Common myeloid progenitor, CD34-positive (primary cell): ENCODE measurements at regions not wholly inside any gene's neighbourhood (a gene's known extent, or its start where the extent isn't known, plus 50 kb on each side); places are given as distances from the start of the nearest gene placed in this dataset.

ENCODE experiments used
- CTCF ChIA-PET: fragments of 350-600 bp; sonication (Branson Sonifier 250); formaldehyde crosslinking; loops from one replicate; lab custom pipeline; 2021; ENCODE audit warnings: antibody characterized with exemption; lab: Charles Lee
- POLR2A ChIA-PET: fragments of 350-600 bp; sonication (Branson Sonifier 250); formaldehyde crosslinking; loops from one replicate; lab custom pipeline; 2021; ENCODE audit warnings: antibody characterized with exemption; lab: Charles Lee
- DNase-seq, 3 donors: peaks; one replicate each; pipeline versions ENCODE4 v3.0.0 to v3.0.0-alpha.2; 2013
- H3K27ac ChIP-seq, 2 experiments: 1 replicate in 1 of 2; 2 replicates in 1 of 2; pipeline ENCODE4 v1.7.0; 2013; ENCODE audit warnings: inconsistent platforms in 2 of 2, low read length in 2 of 2, mild to moderate bottlenecking in 2 of 2, low read depth in 1 of 2, moderate library complexity in 1 of 2; ENCODE audit not compliant: severe bottlenecking in 2 of 2, insufficient read depth in 1 of 2, poor library complexity in 1 of 2
- H3K27me3 ChIP-seq, 5 experiments: replicated peaks in 2 of 5; 1 replicate in 3 of 5; 2 replicates in 2 of 5; pipeline versions ENCODE4 v1.6.1 to v1.7.0; 2013; ENCODE audit warnings: low read length in 4 of 5, mild to moderate bottlenecking in 2 of 5, moderate library complexity in 2 of 5, inconsistent platforms in 1 of 5; ENCODE audit not compliant: insufficient read depth in 5 of 5, control insufficient read depth in 4 of 5
- H3K36me3 ChIP-seq, 4 experiments: 1 replicate in 2 of 4; 2 replicates in 2 of 4; pipeline versions ENCODE4 v1.6.1 to v1.7.0; 2013; ENCODE audit warnings: low read length in 3 of 4, control low read depth in 1 of 4, mild to moderate bottlenecking in 1 of 4; ENCODE audit not compliant: control insufficient read depth in 4 of 4, insufficient read depth in 4 of 4
- H3K4me1 ChIP-seq, 4 experiments: 1 replicate in 3 of 4; 2 replicates in 1 of 4; pipeline versions ENCODE4 v1.6.1 to v1.7.1; 2013; ENCODE audit warnings: low read length in 3 of 4, mild to moderate bottlenecking in 3 of 4, control low read depth in 1 of 4, inconsistent platforms in 1 of 4, moderate library complexity in 1 of 4; ENCODE audit not compliant: control insufficient read depth in 4 of 4, insufficient read depth in 4 of 4; ENCODE audit errors: control extremely low read depth in 1 of 4
- H3K4me3 ChIP-seq, 7 experiments: 1 replicate in 4 of 7; 2 replicates in 3 of 7; pipeline versions ENCODE4 v1.5.1 to v1.7.0; 2013; ENCODE audit warnings: mild to moderate bottlenecking in 7 of 7, low read length in 6 of 7, moderate library complexity in 6 of 7, inconsistent platforms in 2 of 7, low read depth in 2 of 7, control low read depth in 1 of 7; ENCODE audit not compliant: insufficient read depth in 4 of 7, control insufficient read depth in 1 of 7; ENCODE audit errors: extremely low read depth in 1 of 7
- H3K9me3 ChIP-seq, 5 experiments: 1 replicate in 4 of 5; 2 replicates in 1 of 5; pipeline versions ENCODE4 v1.6.1 to v1.7.1; 2013; ENCODE audit warnings: low read length in 4 of 5, mild to moderate bottlenecking in 2 of 5, inconsistent platforms in 1 of 5, low read depth in 1 of 5, moderate library complexity in 1 of 5; ENCODE audit not compliant: control insufficient read depth in 4 of 5, insufficient read depth in 2 of 5; ENCODE audit errors: control extremely low read depth in 1 of 5
- WGBS: methylation state at CpG from one replicate; pipeline ENCODE4 v1.1.5; 2013; ENCODE audit not compliant: insufficient coverage; 5-methylcytosine and 5-hydroxymethylcytosine counted together

DNA sequence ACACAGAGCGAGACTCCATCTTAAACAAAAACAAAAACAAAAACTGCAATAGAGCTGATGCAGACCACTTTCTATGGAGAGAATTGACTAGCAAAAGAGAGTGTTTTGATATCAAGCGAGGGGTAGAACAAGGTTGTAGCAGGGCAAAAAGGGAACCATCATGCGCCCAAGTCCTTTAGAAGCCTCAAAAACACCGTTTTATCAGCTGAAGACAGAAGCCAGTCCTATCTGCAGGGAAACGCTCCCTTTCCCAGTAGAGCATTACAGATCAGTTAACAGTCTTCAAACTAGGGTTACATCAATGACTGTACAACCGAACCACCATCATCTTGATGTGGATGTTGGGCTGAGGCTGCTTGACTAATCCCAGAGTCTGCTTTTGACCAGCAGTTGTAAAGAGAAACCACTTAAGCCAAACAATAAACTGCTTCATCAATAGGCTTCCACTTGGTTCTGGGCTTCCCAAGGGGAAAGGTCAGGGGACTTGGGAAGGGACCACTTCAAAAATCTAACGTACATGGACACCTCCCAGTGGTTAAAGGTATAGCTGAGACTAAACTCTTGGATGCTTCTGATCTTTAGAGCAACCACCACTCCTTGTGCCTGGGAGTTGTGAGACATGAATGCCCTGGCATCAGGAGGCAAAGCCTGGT lies 59.6 kb upstream of the SPDEF start:
- DNase-seq, result peak; percentile 40 to 67 (median 50)
- ChIA-PET POLR2A (no interaction called here), CTCF (interaction anchor here (0.9 kb wide), 1 partner anchor 9 kb away, joined by 3 read pairs; no protein-coding TSS in a partner anchor)
- peaks cover 0 to 3% (median under 1%) of the 10 kb centered on the region in 4 experiments for H3K4me1 ChIP-seq
- H3K9me3 ChIP-seq, result no peaks in the 10 kb centered on the region
- H3K4me3 ChIP-seq, result no peak overlapping the region
- peak overlapping the region in 1 of 2 experiments; percentile 27 for H3K27ac ChIP-seq
- H3K27me3 ChIP-seq, result no peaks in the 10 kb centered on the region
- 87% methylated on average over 4 of the region's 7 CpGs for WGBS
- peaks cover 2 to 17% (median 10%) of the 10 kb centered on the region in 4 experiments for H3K36me3 ChIP-seq

- DNase-seq, result peak in 2 of 3 donors; percentile 23 to 32
- 100% methylated on average over 2 of the region's 4 CpGs for WGBS
- peaks cover 0 to 3% (median under 1%) of the 10 kb centered on the region in 4 experiments for H3K4me1 ChIP-seq
- H3K27ac ChIP-seq, result no peak overlapping the region
- H3K4me3 ChIP-seq, result no peak overlapping the region
- ChIA-PET POLR2A (no interaction called here), CTCF (interaction anchor here (0.7 to 4.5 kb wide), 13 partner anchors 9 to 850 kb away, joined by 3 to 70 read pairs (median 5); no protein-coding TSS in a partner anchor)
- H3K9me3 ChIP-seq, result no peaks in the 10 kb centered on the region
- H3K27me3 ChIP-seq, result no peaks in the 10 kb centered on the region
- peaks cover 6 to 14% (median 10%) of the 10 kb centered on the region in 4 experiments for H3K36me3 ChIP-seq
These were observed 54.8 kb upstream of the SPDEF start for GRCh38 chr6:34610819-34611477.

DNA sequence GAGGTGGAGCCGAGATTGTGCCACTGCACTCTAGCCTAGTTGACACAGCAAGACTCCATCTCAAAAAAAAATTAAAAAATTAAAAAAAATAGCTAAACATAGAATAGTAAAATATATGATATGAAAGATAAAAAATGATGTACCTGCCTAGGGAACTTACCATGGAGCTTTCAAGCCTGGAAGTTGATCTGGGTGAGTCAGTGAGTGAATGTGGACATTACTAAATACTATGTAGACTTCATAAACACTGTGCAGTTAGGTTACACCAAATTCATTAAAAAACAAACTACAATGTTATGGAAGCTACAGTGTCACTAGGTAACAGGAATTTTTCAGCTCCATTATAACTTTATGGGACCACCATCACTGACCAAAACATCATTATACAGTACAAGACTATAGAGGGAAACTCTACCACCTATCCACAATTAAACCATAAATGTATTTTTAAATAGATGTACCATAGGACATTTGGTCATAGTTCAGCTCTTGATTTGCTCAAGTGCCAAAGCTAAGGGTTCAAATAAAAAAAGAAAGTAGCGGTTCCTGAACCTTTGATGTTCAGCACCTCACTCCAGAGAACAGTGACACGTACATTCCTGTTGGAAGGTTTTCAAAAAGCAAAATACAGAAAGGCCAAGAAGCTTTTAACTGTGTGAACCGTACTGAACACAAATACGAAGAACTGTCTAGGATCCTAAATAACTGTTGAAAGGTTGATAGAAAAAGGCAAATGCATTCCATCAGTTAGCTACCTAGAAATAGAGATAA lies 52.4 kb upstream of the SPDEF start:
- 97% methylated on average over 3 of the region's 5 CpGs for WGBS
- Histone ChIP-seq H3K36me3 (peaks cover 8 to 23% (median 18%) of the 10 kb centered on the region in 4 experiments), H3K27me3 (no peaks in the 10 kb centered on the region), H3K4me1 (peaks cover 0 to 3% (median under 1%) of the 10 kb centered on the region in 4 experiments), H3K4me3 (no peak overlapping the region), H3K9me3 (no peaks in the 10 kb centered on the region), H3K27ac (no peak overlapping the region)
- CTCF ChIA-PET, result interaction anchor here (0.5 to 4.5 kb wide), 23 partner anchors 8 to 850 kb away, joined by 3 to 70 read pairs (median 4); partner anchors contain the start of gene SPDEF
- POLR2A ChIA-PET, result no interaction called here
- DNase-seq, result no peak

- Histone ChIP-seq H3K36me3 (peaks cover 8 to 33% (median 24%) of the 10 kb centered on the region in 4 experiments), H3K4me1 (peaks cover 0 to under 1% (median 0%) of the 10 kb centered on the region in 4 experiments), H3K9me3 (no peaks in the 10 kb centered on the region), H3K27ac (no peak overlapping the region), H3K27me3 (no peaks in the 10 kb centered on the region), H3K4me3 (no peak overlapping the region)
- POLR2A ChIA-PET, result no interaction called here
- DNase-seq, result no peak
- CTCF ChIA-PET, result interaction anchor here (3.6 to 4.5 kb wide), 3 partner anchors 13 to 146 kb away, joined by 20 to 70 read pairs (median 37); no protein-coding TSS in a partner anchor
- 100% methylated on average over 3 of the region's 11 CpGs for WGBS
These were observed 50.5 kb upstream of the SPDEF start for GRCh38 chr6:34606477-34607265.
